ENCODE measurements at regions not wholly inside any gene's neighbourhood (a gene's known extent, or its start where the extent isn't known, plus 50 kb on each side); places are given as distances from the start of the nearest gene placed in this dataset.
A peak's percentile ranks its signal among the peaks of the same experiment; 100 is the strongest.

GRCh38 chr2:59191781-59192180, 950.7 kb upstream of the FANCL start:
- ATAC-seq (no peak), DNase-seq (no peak)
- intact Hi-C loops (cut with DNase I, micrococcal nuclease), result no loop called here
- H3K9me3 ChIP-seq, result no peaks in the 10 kb centered on the region
- no peaks in the 10 kb centered on the region for H3K4me1 ChIP-seq (ENCODE audit: low read depth)
- no peak for TF ChIP-seq CTCF (IDR thresholded peaks at IDR 0.05)
- H3K4me3 ChIP-seq, result no peak overlapping the region
- no peaks in the 10 kb centered on the region for H3K36me3 ChIP-seq (ENCODE audit: low read depth)

GRCh38 chr2:59190518-59190917, 949.4 kb upstream of the FANCL start:
- no peak for TF ChIP-seq CTCF (IDR thresholded peaks at IDR 0.05)
- no peak for ATAC-seq
- H3K9me3 ChIP-seq, result no peaks in the 10 kb centered on the region
- intact Hi-C loops (cut with DNase I, micrococcal nuclease), result no loop called here
- H3K4me1 ChIP-seq (ENCODE audit: low read depth), result no peaks in the 10 kb centered on the region
- no peak for DNase-seq
- no peak overlapping the region for H3K4me3 ChIP-seq
- H3K36me3 ChIP-seq (ENCODE audit: low read depth), result no peaks in the 10 kb centered on the region

GRCh38 chr2:59184276-59185020, 943.3 kb upstream of the FANCL start:
- no peak for TF ChIP-seq CTCF (IDR thresholded peaks at IDR 0.05)
- no peaks in the 10 kb centered on the region for H3K36me3 ChIP-seq (ENCODE audit: low read depth)
- DNase-seq (no peak), ATAC-seq (no peak)
- H3K4me3 ChIP-seq, result no peak overlapping the region
- no peaks in the 10 kb centered on the region for H3K9me3 ChIP-seq
- no peaks in the 10 kb centered on the region for H3K4me1 ChIP-seq (ENCODE audit: low read depth)
- intact Hi-C loops (cut with DNase I, micrococcal nuclease), result no loop called here

GRCh38 chr2:59183070-59183469, 941.9 kb upstream of the FANCL start:
- H3K4me1 ChIP-seq (ENCODE audit: low read depth), result no peaks in the 10 kb centered on the region
- no peak overlapping the region for H3K4me3 ChIP-seq
- H3K36me3 ChIP-seq (ENCODE audit: low read depth), result no peaks in the 10 kb centered on the region
- intact Hi-C loops (cut with DNase I, micrococcal nuclease), result no loop called here
- no peaks in the 10 kb centered on the region for H3K9me3 ChIP-seq
- no peak for TF ChIP-seq CTCF (IDR thresholded peaks at IDR 0.05)
- DNase-seq (no peak), ATAC-seq (no peak)

- H3K4me1 ChIP-seq (ENCODE audit: low read depth), result no peaks in the 10 kb centered on the region
- DNase-seq, result peak in 1 of 3 donors; percentile 2
- intact Hi-C loops (cut with DNase I, micrococcal nuclease), result no loop called here
- TF ChIP-seq CTCF (IDR thresholded peaks at IDR 0.05), result no peak
- H3K4me3 ChIP-seq, result no peak overlapping the region
- H3K9me3 ChIP-seq, result no peaks in the 10 kb centered on the region
- H3K36me3 ChIP-seq (ENCODE audit: low read depth), result no peaks in the 10 kb centered on the region
- ATAC-seq, result no peak
These were observed 941.1 kb upstream of the FANCL start for GRCh38 chr2:59182249-59182648.

GRCh38 chr2:59181347-59181746, 940.2 kb upstream of the FANCL start:
- no peaks in the 10 kb centered on the region for H3K36me3 ChIP-seq (ENCODE audit: low read depth)
- intact Hi-C loops (cut with DNase I, micrococcal nuclease), result no loop called here
- TF ChIP-seq CTCF (IDR thresholded peaks at IDR 0.05), result no peak
- H3K4me3 ChIP-seq, result no peak overlapping the region
- DNase-seq, result no peak
- H3K4me1 ChIP-seq (ENCODE audit: low read depth), result no peaks in the 10 kb centered on the region
- H3K9me3 ChIP-seq, result no peaks in the 10 kb centered on the region
- no peak for ATAC-seq
